ENCODE measurements at regions not wholly inside any gene's neighbourhood (a gene's known extent, or its start where the extent isn't known, plus 50 kb on each side); places are given as distances from the start of the nearest gene placed in this dataset.

GRCh38 chr18:26655525-26656430, 107.4 kb upstream of the KCTD1 start:
- H3K36me3 ChIP-seq (ENCODE audit: control insufficient read depth in 2 of 2, extremely low read depth in 1 of 2, insufficient read depth in 1 of 2, low read length in 1 of 2), result no peaks in the 10 kb centered on the region
- peaks cover 0 to 9% of the 10 kb centered on the region in 2 experiments for H3K4me1 ChIP-seq (ENCODE audit: control insufficient read depth in 1 of 2, extremely low read depth in 1 of 2, insufficient read depth in 2 of 2, low read length in 2 of 2)
- 5% methylated on average over 25 of the region's 58 CpGs for WGBS (ENCODE audit: insufficient coverage)
- H3K27me3 Mint-ChIP-seq, result peaks cover 68 to 75% of the 10 kb centered on the region in 2 donors
- no peaks in the 10 kb centered on the region for H3K9me3 Mint-ChIP-seq
- H3K4me3 ChIP-seq (ENCODE audit: control insufficient read depth in 1 of 2, extremely low read depth in 1 of 2, low read length in 1 of 2), result peak overlapping the region in 1 of 2 donors; percentile 63
- ATAC-seq (replicated peaks in 1 of 4) (no peak), DNase-seq (no peak)
- POLR2A ChIA-PET, result no interaction called here
- H3K27me3 ChIP-seq (replicated peaks in 1 of 2; ENCODE audit: control insufficient read depth in 2 of 2, extremely low read depth in 1 of 2, insufficient read depth in 2 of 2, low read length in 1 of 2), result peaks cover 10 to 22% of the 10 kb centered on the region in 2 experiments
- peaks cover 7 to 19% (median 16%) of the 10 kb centered on the region in 3 donors for H3K4me1 Mint-ChIP-seq
- CTCF ChIA-PET, result interaction anchor here in 1 of 2 donors (0.6 kb wide), 1 partner anchor 529 kb away, joined by 6 read pairs; no protein-coding TSS in a partner anchor
- H3K27ac Mint-ChIP-seq, result no peak overlapping the region
- H3K9me3 ChIP-seq, result no peaks in the 10 kb centered on the region
- no peak overlapping the region for H3K27ac ChIP-seq (ENCODE audit: low read length)
- no peaks in the 10 kb centered on the region for H3K36me3 Mint-ChIP-seq
- peak overlapping the region in 2 of 3 donors; percentile 17 to 49 for H3K4me3 Mint-ChIP-seq

- no peaks in the 10 kb centered on the region for H3K9me3 ChIP-seq
- H3K36me3 ChIP-seq (ENCODE audit: control insufficient read depth in 2 of 2, extremely low read depth in 1 of 2, insufficient read depth in 1 of 2, low read length in 1 of 2), result no peaks in the 10 kb centered on the region
- no peaks in the 10 kb centered on the region for H3K36me3 Mint-ChIP-seq
- no peaks in the 10 kb centered on the region for H3K9me3 Mint-ChIP-seq
- ChIA-PET POLR2A (no interaction called here), CTCF (no interaction called here)
- 38% methylated on average over 6 of the region's 12 CpGs for WGBS (ENCODE audit: insufficient coverage)
- H3K27ac Mint-ChIP-seq, result no peak overlapping the region
- no peak for DNase-seq
- peak overlapping the region in 1 of 2 donors; percentile 63 for H3K4me3 ChIP-seq (ENCODE audit: control insufficient read depth in 1 of 2, extremely low read depth in 1 of 2, low read length in 1 of 2)
- H3K27me3 Mint-ChIP-seq, result peaks cover 71 to 77% of the 10 kb centered on the region in 2 donors
- H3K4me1 ChIP-seq (ENCODE audit: control insufficient read depth in 1 of 2, extremely low read depth in 1 of 2, insufficient read depth in 2 of 2, low read length in 2 of 2), result peaks cover 0 to 9% of the 10 kb centered on the region in 2 experiments
- no peak overlapping the region for H3K27ac ChIP-seq (ENCODE audit: low read length)
- peak overlapping the region in 2 of 3 donors; percentile 17 to 49 for H3K4me3 Mint-ChIP-seq
- no peak for ATAC-seq (replicated peaks in 1 of 4)
- peaks cover 7 to 19% (median 16%) of the 10 kb centered on the region in 3 donors for H3K4me1 Mint-ChIP-seq
- peaks cover 12 to 20% of the 10 kb centered on the region in 2 experiments for H3K27me3 ChIP-seq (replicated peaks in 1 of 2; ENCODE audit: control insufficient read depth in 2 of 2, extremely low read depth in 1 of 2, insufficient read depth in 2 of 2, low read length in 1 of 2)
Observed at GRCh38 chr18:26654616-26655524, 106.5 kb upstream of the KCTD1 start.

GRCh38 chr18:26653943-26654615, 105.7 kb upstream of the KCTD1 start:
- peaks cover 7 to 19% (median 16%) of the 10 kb centered on the region in 3 donors for H3K4me1 Mint-ChIP-seq
- peaks cover 12 to 20% of the 10 kb centered on the region in 2 experiments for H3K27me3 ChIP-seq (replicated peaks in 1 of 2; ENCODE audit: control insufficient read depth in 2 of 2, extremely low read depth in 1 of 2, insufficient read depth in 2 of 2, low read length in 1 of 2)
- POLR2A ChIA-PET, result no interaction called here
- peaks cover 0 to 9% of the 10 kb centered on the region in 2 experiments for H3K4me1 ChIP-seq (ENCODE audit: control insufficient read depth in 1 of 2, extremely low read depth in 1 of 2, insufficient read depth in 2 of 2, low read length in 2 of 2)
- CTCF ChIA-PET, result interaction anchor here in 1 of 2 donors (0.5 kb wide), 1 partner anchor 319 kb away, joined by 4 read pairs; no protein-coding TSS in a partner anchor
- DNase-seq (no peak), ATAC-seq (replicated peaks in 1 of 4) (no peak)
- H3K36me3 ChIP-seq (ENCODE audit: control insufficient read depth in 2 of 2, extremely low read depth in 1 of 2, insufficient read depth in 1 of 2, low read length in 1 of 2), result no peaks in the 10 kb centered on the region
- H3K27me3 Mint-ChIP-seq, result peaks cover 71 to 75% of the 10 kb centered on the region in 2 donors
- no CpG with 5 or more reads among the region's 5 CpGs for WGBS (ENCODE audit: insufficient coverage)
- H3K36me3 Mint-ChIP-seq, result no peaks in the 10 kb centered on the region
- no peak overlapping the region for H3K27ac ChIP-seq (ENCODE audit: low read length)
- H3K4me3 ChIP-seq (ENCODE audit: control insufficient read depth in 1 of 2, extremely low read depth in 1 of 2, low read length in 1 of 2), result no peak overlapping the region
- no peak overlapping the region for H3K4me3 Mint-ChIP-seq
- no peaks in the 10 kb centered on the region for H3K9me3 Mint-ChIP-seq
- no peaks in the 10 kb centered on the region for H3K9me3 ChIP-seq
- H3K27ac Mint-ChIP-seq, result no peak overlapping the region

- Mint-ChIP-seq H3K9me3 (no peaks in the 10 kb centered on the region), H3K27ac (no peak overlapping the region), H3K4me3 (no peak overlapping the region), H3K36me3 (no peaks in the 10 kb centered on the region), H3K4me1 (peaks cover 4 to 13% (median 13%) of the 10 kb centered on the region in 3 donors), H3K27me3 (peaks cover 59 to 61% of the 10 kb centered on the region in 2 donors)
- H3K27me3 ChIP-seq (replicated peaks in 1 of 2; ENCODE audit: control insufficient read depth in 2 of 2, extremely low read depth in 1 of 2, insufficient read depth in 2 of 2, low read length in 1 of 2), result peaks cover 4 to 20% of the 10 kb centered on the region in 2 experiments
- WGBS (ENCODE audit: insufficient coverage), result 97% methylated on average over 5 of the region's 6 CpGs
- no peak overlapping the region for H3K27ac ChIP-seq (ENCODE audit: low read length)
- POLR2A ChIA-PET, result no interaction called here
- no peaks in the 10 kb centered on the region for H3K36me3 ChIP-seq (ENCODE audit: control insufficient read depth in 2 of 2, extremely low read depth in 1 of 2, insufficient read depth in 1 of 2, low read length in 1 of 2)
- CTCF ChIA-PET, result no interaction called here
- DNase-seq (no peak), ATAC-seq (replicated peaks in 1 of 4) (no peak)
- no peaks in the 10 kb centered on the region for H3K9me3 ChIP-seq
- H3K4me3 ChIP-seq (ENCODE audit: control insufficient read depth in 1 of 2, extremely low read depth in 1 of 2, low read length in 1 of 2), result no peak overlapping the region
- peaks cover 0 to 9% of the 10 kb centered on the region in 2 experiments for H3K4me1 ChIP-seq (ENCODE audit: control insufficient read depth in 1 of 2, extremely low read depth in 1 of 2, insufficient read depth in 2 of 2, low read length in 2 of 2)
Observed at GRCh38 chr18:26652501-26652900, 104.1 kb upstream of the KCTD1 start.

- POLR2A ChIA-PET, result interaction anchor here in 1 of 2 donors (0.6 kb wide), 1 partner anchor 25 kb away, joined by 5 read pairs; no protein-coding TSS in a partner anchor
- H3K36me3 ChIP-seq (ENCODE audit: control insufficient read depth in 2 of 2, extremely low read depth in 1 of 2, insufficient read depth in 1 of 2, low read length in 1 of 2), result no peaks in the 10 kb centered on the region
- 78% methylated on average over 5 of the region's 6 CpGs for WGBS (ENCODE audit: insufficient coverage)
- no peak overlapping the region for H3K4me3 ChIP-seq (ENCODE audit: control insufficient read depth in 1 of 2, extremely low read depth in 1 of 2, low read length in 1 of 2)
- ATAC-seq (replicated peaks in 1 of 4) (no peak), DNase-seq (no peak)
- no peaks in the 10 kb centered on the region for H3K9me3 Mint-ChIP-seq
- H3K27ac ChIP-seq (ENCODE audit: low read length), result no peak overlapping the region
- H3K4me1 Mint-ChIP-seq, result peaks cover 0 to 7% (median 7%) of the 10 kb centered on the region in 3 donors
- H3K4me3 Mint-ChIP-seq, result no peak overlapping the region
- no peaks in the 10 kb centered on the region for H3K36me3 Mint-ChIP-seq
- H3K27me3 Mint-ChIP-seq, result peaks cover 52 to 54% of the 10 kb centered on the region in 2 donors
- H3K9me3 ChIP-seq, result no peaks in the 10 kb centered on the region
- H3K27me3 ChIP-seq (replicated peaks in 1 of 2; ENCODE audit: control insufficient read depth in 2 of 2, extremely low read depth in 1 of 2, insufficient read depth in 2 of 2, low read length in 1 of 2), result peaks cover 4 to 11% of the 10 kb centered on the region in 2 experiments
- peaks cover 0 to 3% of the 10 kb centered on the region in 2 experiments for H3K4me1 ChIP-seq (ENCODE audit: control insufficient read depth in 1 of 2, extremely low read depth in 1 of 2, insufficient read depth in 2 of 2, low read length in 2 of 2)
- no peak overlapping the region for H3K27ac Mint-ChIP-seq
- CTCF ChIA-PET, result no interaction called here
Observed at GRCh38 chr18:26650310-26651268, 102.2 kb upstream of the KCTD1 start.
